Gastroesophageal sphincter (tissue), 3 donors: ENCODE measurements at regions not wholly inside any gene's neighbourhood (a gene's known extent, or its start where the extent isn't known, plus 50 kb on each side); places are given as distances from the start of the nearest gene placed in this dataset.

ENCODE experiments used
- CTCF ChIP-seq, 4 experiments: fragments of 200-600 bp in 2 of 4; fragments of 450-650 bp in 2 of 4; sonication (generic) in 1 of 4; IDR thresholded peaks; one replicate each; pipeline ENCODE4 v1.5.1; 2017 to 2019; ENCODE audit warnings: antibody characterized with exemption in 4 of 4, mild to moderate bottlenecking in 2 of 4, moderate library complexity in 2 of 4
- POLR2A ChIP-seq, 2 donors: fragments of 450-650 bp; IDR thresholded peaks; one replicate each; pipeline ENCODE4 v1.6.1; 2017; ENCODE audit warnings: antibody characterized with exemption in 2 of 2, mild to moderate bottlenecking in 2 of 2, moderate library complexity in 1 of 2
- POLR2AphosphoS5 ChIP-seq: sonication (generic); formaldehyde crosslinking; IDR thresholded peaks from one replicate; pipeline ENCODE4 v1.6.1; 2017; ENCODE audit warnings: antibody characterized with exemption

GRCh38 chr11:32267679-32268187 is 167.6 kb downstream of the WT1 start:
- TF ChIP-seq POLR2A (IDR thresholded peaks at IDR 0.05) (no peak), CTCF (IDR thresholded peaks at IDR 0.05) (no peak), POLR2AphosphoS5 (no peak)
